ENCODE measurements at regions not wholly inside any gene's neighbourhood (a gene's known extent, or its start where the extent isn't known, plus 50 kb on each side); places are given as distances from the start of the nearest gene placed in this dataset.
"Not testable (repeated sequence)": the region's sequence is repeated elsewhere in the genome, so short reads cannot be mapped to it uniquely, and the experiment has no call there.

GRCh38 chr17:27107386-27108328 lies 186.3 kb upstream of the WSB1 start:
- TF ChIP-seq CTCF, EP300 (IDR thresholded peaks at IDR 0.05): not testable (repeated sequence)

Data from ovary (tissue), 3 donors.